Colon (tissue), 2 donors: ENCODE measurements at regions not wholly inside any gene's neighbourhood (a gene's known extent, or its start where the extent isn't known, plus 50 kb on each side); places are given as distances from the start of the nearest gene placed in this dataset.

Source experiments
- FAIRE-seq: peaks from 2 replicates; lab custom pipeline; 2012; peaks lifted over from hg19 to GRCh38; lab: Jason Lieb, UNC
- donor health status: control.
- donor health status: control.

DNA sequence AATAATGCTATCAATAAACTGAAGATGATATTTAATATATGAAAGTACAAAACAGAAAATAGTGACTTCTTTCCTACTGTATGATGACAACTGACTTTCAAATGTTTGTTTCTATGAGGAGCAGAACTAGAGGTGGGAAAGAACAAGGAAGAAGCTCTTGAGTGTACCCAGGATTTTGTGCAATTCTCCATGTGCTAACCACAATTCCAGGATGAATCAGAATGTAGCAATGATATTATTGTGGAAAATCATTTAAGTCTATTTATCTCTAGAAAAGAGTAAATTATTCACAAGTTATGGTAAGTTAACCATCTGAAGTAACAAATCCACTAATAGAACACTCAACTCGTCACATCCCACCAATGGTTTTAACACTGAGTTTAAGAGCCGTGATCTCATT, 324.1 kb upstream of the EMCN start:
- no peak for FAIRE-seq

- FAIRE-seq = no peak
Measured at GRCh38 chr4:100839712-100840111, 321.9 kb upstream of the EMCN start.

- FAIRE-seq = no peak
Measured at GRCh38 chr4:100838286-100838685, 320.5 kb upstream of the EMCN start.

DNA sequence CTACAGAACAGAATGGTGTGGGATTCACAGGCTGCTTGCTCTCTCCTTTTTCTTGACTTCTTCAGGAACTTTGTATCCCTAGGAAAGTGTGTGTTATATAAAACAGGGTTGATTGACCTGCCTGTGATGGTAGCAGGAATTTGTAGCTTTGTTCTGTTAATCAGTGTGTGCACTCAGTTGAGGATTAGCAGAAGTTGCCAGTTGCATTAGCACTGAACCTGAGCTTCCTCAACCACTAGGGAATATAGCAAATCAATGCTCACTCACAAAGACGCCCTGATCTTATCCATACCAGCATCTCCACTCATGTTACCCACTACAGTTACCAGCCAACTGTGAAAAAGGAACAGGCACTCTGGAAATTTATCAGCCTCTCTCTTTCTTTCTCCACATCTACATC, 319.1 kb upstream of the EMCN start:
- no peak for FAIRE-seq

DNA sequence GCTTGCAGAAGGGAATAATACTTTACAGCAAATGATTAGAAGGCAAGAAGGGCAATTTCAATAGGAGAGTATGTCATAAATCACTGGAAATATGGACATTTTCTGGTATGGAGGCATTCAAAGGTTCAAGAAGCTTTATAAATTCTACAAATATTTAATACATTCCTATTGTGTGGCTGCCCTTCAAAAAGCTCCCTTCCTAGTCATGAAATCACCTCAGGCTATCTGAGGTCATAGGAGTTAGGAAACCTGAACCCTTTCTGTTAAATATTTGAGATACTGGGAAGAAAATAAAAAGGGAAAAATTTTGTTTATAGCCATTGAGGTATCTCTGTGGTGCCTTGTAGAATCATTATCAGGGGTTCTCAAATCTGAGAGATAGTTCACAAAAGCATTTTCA, 316.8 kb upstream of the EMCN start:
- FAIRE-seq = no peak

DNA sequence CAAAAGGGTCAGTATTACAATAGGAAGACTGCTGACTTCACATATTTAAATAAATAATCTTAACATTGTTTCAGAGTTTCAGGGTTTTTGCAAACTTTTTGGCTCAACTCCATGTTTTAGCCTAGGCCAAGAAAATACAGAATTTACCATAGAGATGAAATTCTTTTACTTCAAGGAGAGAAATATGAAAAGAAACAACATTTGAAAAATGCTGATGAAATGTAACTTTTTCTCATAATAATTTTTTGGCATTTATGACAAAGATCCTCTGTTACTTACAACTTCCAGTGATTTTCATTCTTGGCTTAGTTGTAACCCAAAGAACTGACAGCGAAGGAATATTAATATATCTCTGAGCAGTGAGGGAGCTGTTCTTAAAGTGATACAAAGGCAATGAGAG, 316.1 kb upstream of the EMCN start:
- no peak for FAIRE-seq

DNA sequence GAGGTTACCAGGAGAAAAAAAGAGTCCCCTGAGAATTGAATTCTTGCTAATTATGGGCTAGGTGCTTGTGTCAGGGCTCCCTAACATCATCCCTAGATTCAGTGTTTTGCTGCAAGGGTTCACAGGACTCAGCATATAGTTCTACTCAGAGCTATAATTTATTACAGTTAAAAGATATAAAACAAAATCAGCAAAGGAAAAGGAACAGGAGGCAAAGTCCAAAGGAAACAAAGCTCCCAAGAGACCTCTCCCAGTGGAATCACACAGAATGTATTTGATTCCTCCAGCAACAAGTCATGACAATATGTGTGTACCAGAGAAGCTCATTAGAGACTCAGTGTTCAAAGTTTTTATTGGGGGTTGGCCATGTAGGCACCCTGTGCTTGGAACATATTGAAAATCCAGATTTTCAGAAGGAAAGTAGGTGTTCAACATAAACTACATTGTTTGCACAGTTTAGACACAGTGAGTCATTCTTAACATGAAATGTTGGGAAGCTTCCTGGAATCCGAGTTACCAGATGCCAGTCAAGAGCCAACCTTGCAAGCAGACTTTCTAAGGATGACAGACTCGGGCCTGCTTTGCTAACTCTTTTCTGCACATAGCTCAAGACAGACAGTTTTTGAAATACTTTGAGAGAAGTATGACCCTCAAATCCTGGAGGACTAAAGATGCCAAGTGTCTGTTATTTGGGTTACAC, 311.3 kb upstream of the EMCN start:
- FAIRE-seq = no peak

- FAIRE-seq = no peak
Measured at GRCh38 chr4:100828364-100828763, 310.5 kb upstream of the EMCN start.

- FAIRE-seq = no peak
Measured at GRCh38 chr4:100827756-100828155, 309.9 kb upstream of the EMCN start.

DNA sequence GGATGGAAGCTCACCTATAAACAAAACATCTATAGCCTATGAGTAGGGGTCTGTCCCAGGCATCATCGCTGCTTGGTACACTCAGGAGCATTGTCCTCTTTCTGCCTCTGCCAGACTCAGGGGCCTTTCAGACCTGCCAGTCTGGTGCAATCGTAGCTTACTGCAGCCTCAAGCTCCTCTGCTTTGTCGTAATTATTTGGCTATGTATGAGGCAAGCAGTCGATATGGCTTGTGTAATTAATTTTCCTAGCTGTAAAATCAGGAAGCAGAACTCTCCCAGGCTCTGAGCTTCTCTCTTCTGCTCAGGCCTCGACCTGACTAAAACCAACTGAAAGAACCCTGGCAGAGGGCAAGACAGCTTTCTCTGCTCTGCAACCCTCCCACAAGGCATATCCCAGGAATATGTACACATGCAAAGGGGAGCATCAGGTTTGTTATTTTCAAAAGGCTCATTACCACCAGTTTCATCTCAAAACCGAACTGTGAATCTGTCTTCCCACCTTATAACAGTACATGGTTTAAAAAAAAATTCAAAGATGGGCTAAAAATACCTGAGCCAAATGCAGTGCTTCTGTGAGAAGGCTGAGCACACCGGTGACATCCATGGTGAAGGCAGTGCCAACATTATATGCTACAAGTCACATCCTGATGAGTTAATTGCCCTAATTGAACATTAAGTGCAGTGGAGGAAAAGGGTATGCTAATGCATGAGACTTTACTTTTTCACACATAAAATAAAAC, 309.2 kb upstream of the EMCN start:
- FAIRE-seq = no peak

DNA sequence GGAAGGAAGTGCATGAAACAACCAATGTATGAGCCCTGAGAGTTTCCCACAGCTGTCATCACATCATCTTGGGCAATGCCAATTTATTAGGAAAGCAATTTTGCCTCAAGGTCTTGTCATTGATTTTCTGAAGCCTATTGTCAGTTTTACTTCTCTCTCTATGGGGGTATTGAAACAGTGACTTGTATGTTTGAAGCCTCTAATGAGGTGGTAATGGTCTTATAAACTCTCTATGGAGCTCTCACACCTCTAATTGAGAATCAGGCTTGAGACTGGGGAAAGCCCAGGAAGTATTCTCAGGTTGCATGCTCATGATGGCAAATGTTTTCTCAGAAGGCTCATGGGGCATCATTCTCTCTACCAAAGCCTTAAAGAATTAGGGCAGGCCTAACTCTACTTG, 308.2 kb upstream of the EMCN start:
- no peak for FAIRE-seq

GRCh38 chr4:100823993-100824323, 306.1 kb upstream of the EMCN start:
- FAIRE-seq = no peak

DNA sequence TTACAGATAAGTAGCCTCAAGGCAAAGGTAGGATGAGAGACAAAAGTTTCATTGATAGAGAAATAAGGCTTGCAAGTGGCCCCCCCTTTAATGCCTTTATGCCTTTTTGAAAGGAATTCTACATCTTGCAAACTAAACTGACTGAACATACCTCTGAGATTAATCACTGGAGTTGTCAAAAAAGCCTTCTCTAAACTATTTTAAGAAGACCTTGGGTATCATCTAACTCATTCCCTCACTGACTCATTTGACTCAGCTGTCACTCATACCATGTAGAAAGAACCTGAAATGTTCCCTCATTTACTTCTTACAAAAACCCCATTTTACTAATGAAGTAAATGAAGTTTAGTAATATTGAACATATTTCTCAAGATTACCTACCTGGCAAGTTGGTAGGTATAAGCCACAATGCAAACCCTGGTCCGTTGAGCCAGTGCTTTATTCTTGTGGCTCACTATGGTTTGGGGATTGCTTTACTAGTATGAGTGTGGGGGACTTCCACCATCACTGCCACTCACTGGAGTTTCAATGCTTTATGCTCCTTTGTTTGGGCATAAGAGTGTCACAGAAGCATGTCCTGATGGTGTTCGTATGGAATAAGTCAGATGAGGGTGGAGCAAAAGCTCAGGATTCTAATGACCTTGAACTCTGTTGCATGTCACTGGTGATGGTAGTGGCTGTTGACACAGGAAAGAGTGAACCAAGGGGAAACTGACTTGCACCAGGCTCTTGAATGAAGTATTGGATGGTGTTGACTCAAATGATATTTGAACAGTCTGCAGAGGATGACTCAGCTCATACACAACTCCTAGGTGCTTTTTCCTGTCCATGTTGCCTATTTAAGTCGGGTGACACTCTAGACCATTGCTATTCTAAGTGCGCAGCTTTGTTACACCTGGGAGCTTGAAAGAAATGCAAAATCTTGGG, 305.5 kb upstream of the EMCN start:
- no peak for FAIRE-seq

DNA sequence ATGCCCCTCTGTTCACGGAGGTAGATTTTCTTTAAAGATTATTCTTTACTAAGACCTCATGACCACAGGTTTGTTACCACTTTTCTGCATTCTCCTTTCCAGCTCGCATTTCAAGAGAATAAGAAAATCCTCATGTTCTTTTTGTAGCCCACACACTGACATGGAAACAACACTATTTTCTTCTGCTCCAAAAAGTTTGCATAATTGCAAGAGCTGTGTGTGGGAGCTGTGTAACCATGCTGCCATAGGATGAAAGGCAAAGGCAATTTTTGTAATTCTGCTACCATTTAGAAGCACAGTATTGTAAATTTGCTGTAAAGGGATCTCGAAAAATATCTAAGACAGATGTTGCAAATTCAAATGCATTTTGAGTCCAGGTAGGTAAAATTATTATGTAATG, 302.4 kb upstream of the EMCN start:
- FAIRE-seq = no peak

DNA sequence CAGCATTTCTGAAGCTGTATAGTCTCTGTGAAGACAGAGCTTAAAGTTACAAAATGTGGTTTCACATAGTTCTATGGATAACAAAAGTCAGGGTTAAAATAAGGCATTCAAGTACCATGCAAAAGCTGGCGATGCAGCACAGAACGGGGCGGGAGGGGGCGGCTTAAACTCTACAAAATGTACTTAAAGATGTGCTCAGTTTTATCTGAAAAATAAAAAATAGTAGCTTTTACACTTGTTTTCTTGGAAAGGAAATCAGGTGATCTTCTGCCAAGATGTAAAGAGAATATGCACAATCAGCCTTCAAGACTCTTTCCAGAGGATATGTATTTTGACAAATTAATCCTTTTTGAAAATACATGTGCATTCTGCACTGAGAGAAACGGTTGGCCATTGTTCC, 301.7 kb upstream of the EMCN start:
- no peak for FAIRE-seq

- FAIRE-seq = no peak
Measured at GRCh38 chr4:100816436-100817045, 298.7 kb upstream of the EMCN start.

GRCh38 chr4:100811046-100811445, 293.2 kb upstream of the EMCN start:
- FAIRE-seq = no peak

DNA sequence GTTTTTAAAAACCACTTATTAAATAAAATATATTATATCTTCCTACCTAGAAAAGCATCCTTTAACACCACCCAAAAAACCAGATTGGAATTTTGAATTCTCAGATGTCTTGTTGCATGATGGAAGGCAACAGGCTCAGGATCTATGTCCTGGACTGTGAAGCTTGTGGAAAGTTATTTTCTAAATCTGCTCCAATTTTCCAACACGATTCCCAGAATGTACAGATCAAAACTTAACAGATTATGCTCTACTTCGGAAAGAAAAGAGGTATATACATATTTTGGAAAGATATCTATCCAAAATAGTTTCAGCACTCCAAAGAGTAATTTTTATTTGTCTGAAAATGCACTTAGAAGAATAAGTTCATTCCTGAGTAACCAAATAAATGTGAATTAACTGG, 291.7 kb upstream of the EMCN start:
- FAIRE-seq = no peak

DNA sequence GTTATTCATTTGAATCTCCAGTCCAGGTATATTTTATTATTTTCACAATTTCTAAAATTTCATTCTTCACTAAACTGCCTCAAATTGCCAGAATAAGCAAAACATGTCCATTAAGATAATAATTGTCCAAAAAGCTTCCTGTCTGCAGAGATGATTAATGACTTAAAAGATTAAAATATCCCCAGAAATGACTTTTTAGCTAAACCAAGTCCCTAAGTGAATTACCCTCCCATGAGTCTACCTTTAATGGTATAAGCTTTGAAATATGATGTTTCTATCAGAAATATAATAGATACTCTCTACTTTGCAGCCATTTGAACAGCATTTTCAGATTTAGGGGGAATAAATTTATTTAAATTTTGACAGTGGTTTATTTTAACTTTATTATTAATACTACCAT, 289.2 kb upstream of the EMCN start:
- FAIRE-seq = no peak

DNA sequence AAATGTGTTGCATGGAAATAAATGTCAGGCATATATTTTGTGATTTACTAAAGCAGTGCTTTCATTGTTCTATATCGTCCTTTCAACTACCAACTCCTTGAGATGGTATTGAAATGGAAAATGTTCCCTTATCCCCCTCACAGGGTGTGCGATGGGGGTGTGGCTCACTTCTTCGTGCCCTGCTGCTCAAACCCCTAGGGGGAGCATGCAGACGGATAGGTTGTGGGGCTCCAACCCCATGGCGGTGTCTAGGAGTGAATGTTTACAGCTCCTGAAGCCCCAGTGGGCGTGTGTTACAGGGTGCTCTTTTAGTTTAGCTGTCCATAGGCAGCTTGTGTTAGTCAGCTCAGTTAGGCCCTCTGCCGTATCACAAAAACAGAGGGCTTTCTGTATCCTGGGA, 287.7 kb upstream of the EMCN start:
- no peak for FAIRE-seq

DNA sequence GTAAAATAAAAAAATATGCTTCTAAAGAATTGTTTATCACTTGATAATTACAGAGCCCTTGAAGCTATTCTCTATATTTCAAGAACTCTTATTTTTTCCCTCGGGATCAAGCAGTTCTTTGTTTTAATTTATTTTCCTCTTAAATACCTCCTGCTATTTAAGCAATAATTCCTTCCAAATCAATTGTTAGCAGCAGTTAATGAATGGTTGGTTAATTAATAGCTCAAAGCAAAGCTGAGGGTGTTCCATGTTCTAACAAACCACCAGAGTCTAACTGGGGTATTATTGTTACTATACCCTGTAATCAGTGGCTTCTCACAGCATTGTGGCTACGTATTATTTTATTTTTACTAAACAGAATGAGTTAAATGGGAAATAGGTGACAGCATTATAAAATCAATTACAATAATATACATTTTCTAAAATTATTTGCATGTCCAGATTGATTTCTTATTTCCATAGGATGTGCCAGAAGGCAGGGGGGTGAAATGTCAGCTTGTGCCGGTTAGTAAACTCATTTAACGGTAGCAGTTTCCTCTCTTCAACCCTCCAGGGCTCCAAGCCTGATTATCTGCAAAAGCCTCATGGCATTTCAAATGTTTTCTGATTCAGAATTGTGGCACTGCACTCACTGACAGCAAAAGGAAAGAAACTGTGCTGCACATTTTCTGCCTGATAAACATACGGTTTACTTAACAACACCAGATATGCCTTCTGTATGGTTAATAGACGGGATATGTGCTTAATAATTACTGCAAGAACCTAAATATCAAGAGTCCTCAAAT, 286.9 kb upstream of the EMCN start:
- FAIRE-seq = no peak

DNA sequence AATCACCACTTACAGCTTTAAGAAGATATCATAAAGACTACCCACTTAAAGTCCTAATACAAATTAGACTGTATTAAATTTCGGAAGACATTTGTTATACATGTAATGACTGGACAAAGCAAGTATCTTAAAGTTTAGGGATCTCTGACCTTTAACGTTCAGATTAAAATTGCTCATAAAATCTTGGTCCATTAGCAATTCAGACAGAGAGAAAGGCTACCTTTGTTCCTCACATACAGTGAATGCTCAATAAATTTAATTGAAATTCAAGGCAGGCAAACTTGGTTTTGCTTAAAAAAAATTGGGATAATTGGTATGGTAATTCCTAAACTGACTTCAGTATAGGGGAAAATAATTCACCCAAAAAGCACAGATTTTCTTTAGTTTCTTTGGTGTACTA, 285.9 kb upstream of the EMCN start:
- no peak for FAIRE-seq
